Astrocyte (in vitro differentiated cells and primary cell): ENCODE measurements at regions not wholly inside any gene's neighbourhood (a gene's known extent, or its start where the extent isn't known, plus 50 kb on each side); places are given as distances from the start of the nearest gene placed in this dataset.

Experiments
- DNase-seq: peaks from one replicate; pipeline ENCODE4 v3.0.0-alpha.2; 2010; ENCODE audit warnings: low read depth
- FAIRE-seq: peaks from 2 replicates; lab custom pipeline; 2011; peaks lifted over from hg19 to GRCh38; lab: Jason Lieb, UNC
- H2AFZ ChIP-seq: 2 replicates; pipeline ENCODE4 v1.6.0; 2012; ENCODE audit warnings: low read depth, low read length, inconsistent platforms
- H3K27ac ChIP-seq: 2 replicates; pipeline ENCODE4 v1.5.1; 2011; ENCODE audit warnings: low read depth, low read length, inconsistent platforms
- H3K27me3 ChIP-seq: 2 replicates; pipeline ENCODE4 v1.6.0; 2011; ENCODE audit warnings: low read length, inconsistent platforms; ENCODE audit not compliant: insufficient read depth
- H3K36me3 ChIP-seq: 2 replicates; pipeline ENCODE4 v1.5.1; 2011; ENCODE audit warnings: low read length, inconsistent platforms; ENCODE audit not compliant: insufficient read depth
- H3K4me1 ChIP-seq: 2 replicates; pipeline ENCODE4 v1.5.1; 2011; ENCODE audit warnings: low read length, inconsistent platforms; ENCODE audit not compliant: insufficient read depth
- H3K4me2 ChIP-seq: 2 replicates; pipeline ENCODE4 v1.6.0; 2012; ENCODE audit warnings: low read length, inconsistent platforms
- H3K4me3 ChIP-seq: 2 replicates; pipeline ENCODE4 v1.5.1; 2011; ENCODE audit warnings: low read depth, mild to moderate bottlenecking, low read length, inconsistent platforms; ENCODE audit not compliant: insufficient read depth
- H3K79me2 ChIP-seq: 2 replicates; pipeline ENCODE4 v1.6.0; 2012; ENCODE audit warnings: mild to moderate bottlenecking, low read length, inconsistent platforms; ENCODE audit not compliant: insufficient read depth
- H3K9ac ChIP-seq: 2 replicates; pipeline ENCODE4 v1.6.0; 2012; ENCODE audit warnings: mild to moderate bottlenecking, low read length, inconsistent platforms
- H3K9me3 ChIP-seq: 2 replicates; pipeline ENCODE4 v1.5.1; 2012; ENCODE audit warnings: low read depth, mild to moderate bottlenecking, low read length, inconsistent platforms; ENCODE audit not compliant: insufficient read depth
- H4K20me1 ChIP-seq: 2 replicates; pipeline ENCODE4 v1.6.0; 2012; ENCODE audit warnings: low read length, inconsistent platforms; ENCODE audit not compliant: insufficient read depth
- H3K27ac Mint-ChIP-seq: one replicate; pipeline ENCODE4 v1.8.0; 2021; ENCODE audit warnings: mild to moderate bottlenecking, mixed read lengths; ENCODE audit not compliant: unreplicated experiment
- H3K27me3 Mint-ChIP-seq: one replicate; pipeline ENCODE4 v1.8.0; 2021; ENCODE audit warnings: low read depth, mixed read lengths; ENCODE audit not compliant: unreplicated experiment
- H3K36me3 Mint-ChIP-seq: one replicate; pipeline ENCODE4 v1.8.0; 2021; ENCODE audit warnings: low read depth, mixed read lengths; ENCODE audit not compliant: unreplicated experiment
- H3K4me1 Mint-ChIP-seq: one replicate; pipeline ENCODE4 v1.8.0; 2021; ENCODE audit warnings: low read depth, mixed read lengths; ENCODE audit not compliant: unreplicated experiment
- H3K4me3 Mint-ChIP-seq: one replicate; pipeline ENCODE4 v1.8.0; 2021; ENCODE audit warnings: mild to moderate bottlenecking, moderate library complexity, mixed read lengths; ENCODE audit not compliant: unreplicated experiment
- H3K9me3 Mint-ChIP-seq: one replicate; pipeline ENCODE4 v1.8.0; 2021; ENCODE audit warnings: mild to moderate bottlenecking, mixed read lengths; ENCODE audit not compliant: unreplicated experiment
- CTCF ChIP-seq: IDR thresholded peaks from 2 replicates; pipeline ENCODE4 v1.5.1; 2011; ENCODE audit warnings: low read depth, mild to moderate bottlenecking, inconsistent platforms, low read length, moderate library complexity; ENCODE audit not compliant: insufficient read depth
- EZH2 ChIP-seq: IDR thresholded peaks from 2 replicates; pipeline ENCODE4 v1.6.1; 2012; ENCODE audit warnings: mild to moderate bottlenecking, low read length, inconsistent platforms; ENCODE audit not compliant: insufficient read depth

DNA sequence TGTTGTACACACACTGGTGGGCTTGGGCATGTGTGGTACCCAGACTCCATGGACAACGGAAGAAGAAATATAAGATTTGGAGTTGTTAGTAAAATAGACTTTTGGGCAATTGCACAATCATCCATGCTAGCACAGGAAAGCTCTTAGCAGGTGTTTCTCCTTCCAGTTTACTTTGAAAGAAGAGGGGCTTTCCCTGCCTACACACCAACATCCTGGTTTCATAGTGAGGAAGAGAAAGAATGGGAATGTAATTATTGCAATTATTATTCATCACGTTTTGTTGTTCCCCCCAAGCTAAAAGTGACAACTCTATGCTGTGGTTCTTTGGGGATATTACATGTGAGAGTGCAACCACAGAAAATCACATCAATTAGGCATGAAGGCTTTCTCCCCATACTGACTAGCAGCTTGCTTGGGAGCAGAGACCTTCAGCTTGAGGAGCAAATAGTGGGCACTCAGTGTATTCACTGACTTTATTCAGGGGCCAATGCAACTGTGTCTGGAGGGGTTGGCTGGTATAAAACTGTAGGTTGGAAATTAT lies 57.2 kb upstream of the PUDP start:
- no peak overlapping the region for H3K4me2 ChIP-seq
- H3K36me3 Mint-ChIP-seq = no peaks in the 10 kb centered on the region
- no peak overlapping the region for H3K4me3 ChIP-seq
- FAIRE-seq (peak; percentile 85), DNase-seq (no peak)
- H3K79me2 ChIP-seq = no peaks in the 10 kb centered on the region
- H3K36me3 ChIP-seq = no peaks in the 10 kb centered on the region
- no peak overlapping the region for H3K27ac ChIP-seq
- no peak overlapping the region for H2AFZ ChIP-seq
- no peaks in the 10 kb centered on the region for H3K27me3 Mint-ChIP-seq
- H3K4me1 Mint-ChIP-seq = no peaks in the 10 kb centered on the region
- TF ChIP-seq EZH2 (no peak), CTCF (no peak)
- H3K9me3 ChIP-seq = no peaks in the 10 kb centered on the region
- H4K20me1 ChIP-seq = no peaks in the 10 kb centered on the region
- no peak overlapping the region for H3K27ac Mint-ChIP-seq
- H3K27me3 ChIP-seq = no peaks in the 10 kb centered on the region
- H3K4me1 ChIP-seq = no peaks in the 10 kb centered on the region
- H3K9ac ChIP-seq = no peak overlapping the region
- H3K4me3 Mint-ChIP-seq = no peak overlapping the region
- no peaks in the 10 kb centered on the region for H3K9me3 Mint-ChIP-seq

GRCh38 chrX:7204619-7205018 lies 56.7 kb upstream of the PUDP start:
- Histone ChIP-seq H3K36me3 (no peaks in the 10 kb centered on the region), H3K79me2 (no peaks in the 10 kb centered on the region), H3K9ac (no peak overlapping the region), H3K4me3 (no peak overlapping the region), H3K27ac (no peak overlapping the region), H3K4me2 (no peak overlapping the region), H3K9me3 (no peaks in the 10 kb centered on the region), H3K27me3 (no peaks in the 10 kb centered on the region), H2AFZ (no peak overlapping the region), H3K4me1 (no peaks in the 10 kb centered on the region), H4K20me1 (no peaks in the 10 kb centered on the region)
- FAIRE-seq (no peak), DNase-seq (no peak)
- H3K27me3 Mint-ChIP-seq = no peaks in the 10 kb centered on the region
- H3K4me1 Mint-ChIP-seq = no peaks in the 10 kb centered on the region
- no peaks in the 10 kb centered on the region for H3K36me3 Mint-ChIP-seq
- H3K9me3 Mint-ChIP-seq = no peaks in the 10 kb centered on the region
- H3K4me3 Mint-ChIP-seq = no peak overlapping the region
- no peak for TF ChIP-seq EZH2
- TF ChIP-seq CTCF = no peak
- H3K27ac Mint-ChIP-seq = no peak overlapping the region

GRCh38 chrX:7202206-7202605 lies 54.3 kb upstream of the PUDP start:
- Mint-ChIP-seq H3K4me1 (no peaks in the 10 kb centered on the region), H3K36me3 (no peaks in the 10 kb centered on the region), H3K27me3 (no peaks in the 10 kb centered on the region), H3K9me3 (no peaks in the 10 kb centered on the region), H3K4me3 (no peak overlapping the region), H3K27ac (no peak overlapping the region)
- H3K9me3 ChIP-seq = no peaks in the 10 kb centered on the region
- no peaks in the 10 kb centered on the region for H3K27me3 ChIP-seq
- FAIRE-seq (no peak), DNase-seq (no peak)
- no peaks in the 10 kb centered on the region for H3K79me2 ChIP-seq
- H3K27ac ChIP-seq = no peak overlapping the region
- H3K4me3 ChIP-seq = no peak overlapping the region
- no peak overlapping the region for H3K9ac ChIP-seq
- no peaks in the 10 kb centered on the region for H4K20me1 ChIP-seq
- H2AFZ ChIP-seq = no peak overlapping the region
- no peaks in the 10 kb centered on the region for H3K36me3 ChIP-seq
- TF ChIP-seq CTCF (no peak), EZH2 (no peak)
- H3K4me2 ChIP-seq = no peak overlapping the region
- no peaks in the 10 kb centered on the region for H3K4me1 ChIP-seq
